Keratinocyte (primary cell): ENCODE measurements at regions not wholly inside any gene's neighbourhood (a gene's known extent, or its start where the extent isn't known, plus 50 kb on each side); places are given as distances from the start of the nearest gene placed in this dataset.

Experiments used
- EZH2 ChIP-seq: IDR thresholded peaks from one replicate; pipeline ENCODE4 v1.6.1; 2012; ENCODE audit warnings: inconsistent platforms, mild to moderate bottlenecking, low read length, moderate library complexity
- TF ChIP-seq, protein P1 (sequence below), 3 experiments: IDR thresholded peaks in 1 of 3; conservative IDR thresholded peaks in 1 of 3; optimal IDR thresholded peaks in 1 of 3; 2 replicates in 2 of 3; 3 replicates in 1 of 3; pipeline versions ENCODE3 to v1.5.1; 2011; ENCODE audit warnings: low read length in 3 of 3, mild to moderate bottlenecking in 3 of 3, moderate library complexity in 2 of 3, control low read depth in 1 of 3, inconsistent platforms in 1 of 3; ENCODE audit not compliant: insufficient read depth in 2 of 3; ENCODE audit errors: extremely low read depth in 1 of 3

DNA sequence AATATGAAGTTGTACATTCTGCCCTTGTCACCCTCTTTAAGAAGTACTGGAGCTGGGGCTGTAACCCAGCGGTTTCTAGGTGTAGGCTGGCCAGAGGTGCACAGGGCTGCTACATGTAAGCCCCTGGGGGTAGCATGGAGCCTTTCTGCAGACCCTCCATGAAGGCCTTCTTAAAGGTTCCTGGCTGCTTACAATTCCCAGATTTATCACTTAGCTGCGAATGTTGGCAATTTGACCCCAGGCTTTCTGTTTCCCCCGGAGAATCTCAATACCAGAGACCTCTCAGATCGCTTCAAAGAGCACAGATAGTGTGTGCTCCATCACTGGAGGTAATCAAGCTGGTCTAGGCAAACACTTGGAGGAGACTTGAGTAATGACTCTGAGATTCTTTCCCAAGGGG lies 309.4 kb downstream of the CBLN1 start:
- TF ChIP-seq, protein P1, sequence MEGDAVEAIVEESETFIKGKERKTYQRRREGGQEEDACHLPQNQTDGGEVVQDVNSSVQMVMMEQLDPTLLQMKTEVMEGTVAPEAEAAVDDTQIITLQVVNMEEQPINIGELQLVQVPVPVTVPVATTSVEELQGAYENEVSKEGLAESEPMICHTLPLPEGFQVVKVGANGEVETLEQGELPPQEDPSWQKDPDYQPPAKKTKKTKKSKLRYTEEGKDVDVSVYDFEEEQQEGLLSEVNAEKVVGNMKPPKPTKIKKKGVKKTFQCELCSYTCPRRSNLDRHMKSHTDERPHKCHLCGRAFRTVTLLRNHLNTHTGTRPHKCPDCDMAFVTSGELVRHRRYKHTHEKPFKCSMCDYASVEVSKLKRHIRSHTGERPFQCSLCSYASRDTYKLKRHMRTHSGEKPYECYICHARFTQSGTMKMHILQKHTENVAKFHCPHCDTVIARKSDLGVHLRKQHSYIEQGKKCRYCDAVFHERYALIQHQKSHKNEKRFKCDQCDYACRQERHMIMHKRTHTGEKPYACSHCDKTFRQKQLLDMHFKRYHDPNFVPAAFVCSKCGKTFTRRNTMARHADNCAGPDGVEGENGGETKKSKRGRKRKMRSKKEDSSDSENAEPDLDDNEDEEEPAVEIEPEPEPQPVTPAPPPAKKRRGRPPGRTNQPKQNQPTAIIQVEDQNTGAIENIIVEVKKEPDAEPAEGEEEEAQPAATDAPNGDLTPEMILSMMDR (optimal IDR thresholded peaks at IDR 0.05 in 1 of 3, IDR thresholded peaks at IDR 0.05 in 1 of 3, conservative IDR thresholded peaks at IDR 0.05 in 1 of 3; ENCODE audit: extremely low read depth in 1 of 3, insufficient read depth in 2 of 3, low read length in 3 of 3) = no peak
- TF ChIP-seq EZH2 = no peak
